Ovary (tissue), 3 donors: ENCODE measurements at regions not wholly inside any gene's neighbourhood (a gene's known extent, or its start where the extent isn't known, plus 50 kb on each side); places are given as distances from the start of the nearest gene placed in this dataset.

Source experiments
- EP300 ChIP-seq: sonication (generic); formaldehyde crosslinking; IDR thresholded peaks from one replicate; pipeline ENCODE4 v1.6.1; 2017; ENCODE audit warnings: antibody characterized with exemption
- POLR2A ChIP-seq: fragments of 450-650 bp; IDR thresholded peaks from one replicate; pipeline ENCODE4 v1.6.1; 2017; ENCODE audit warnings: antibody characterized with exemption, mild to moderate bottlenecking, moderate library complexity
- TF ChIP-seq, protein P1 (sequence below), 3 donors: fragments of 450-650 bp in 2 of 3; fragments of 200-600 bp in 1 of 3; IDR thresholded peaks; one replicate each; pipeline versions ENCODE4 v1.5.1 to v1.8.0; 2016 to 2022; ENCODE audit warnings: antibody characterized with exemption in 3 of 3, mild to moderate bottlenecking in 1 of 3
- donor health status: DM: no; HTN: no; CAD: no.

DNA sequence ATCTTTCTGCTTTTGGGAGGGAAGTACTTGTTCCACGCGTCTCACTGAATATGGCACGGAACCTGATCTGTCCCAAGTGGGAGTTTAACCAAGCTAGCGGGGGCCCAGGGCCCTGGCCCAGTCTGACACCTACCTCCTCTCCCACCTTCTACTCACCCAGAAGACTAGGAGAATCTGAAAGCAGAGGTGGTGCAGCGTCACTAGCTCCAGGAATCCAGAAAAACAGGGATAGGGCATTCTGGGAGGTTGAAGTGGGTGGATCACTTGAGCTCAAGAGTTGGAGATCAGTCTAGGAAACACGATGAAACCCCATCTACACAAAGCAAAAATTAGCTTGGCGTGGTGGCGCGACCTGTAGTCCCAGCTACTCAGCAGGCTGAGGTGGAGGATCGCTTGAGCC is 163.5 kb upstream of the ZNF267 start:
- TF ChIP-seq POLR2A, result no peak
- TF ChIP-seq, protein P1, sequence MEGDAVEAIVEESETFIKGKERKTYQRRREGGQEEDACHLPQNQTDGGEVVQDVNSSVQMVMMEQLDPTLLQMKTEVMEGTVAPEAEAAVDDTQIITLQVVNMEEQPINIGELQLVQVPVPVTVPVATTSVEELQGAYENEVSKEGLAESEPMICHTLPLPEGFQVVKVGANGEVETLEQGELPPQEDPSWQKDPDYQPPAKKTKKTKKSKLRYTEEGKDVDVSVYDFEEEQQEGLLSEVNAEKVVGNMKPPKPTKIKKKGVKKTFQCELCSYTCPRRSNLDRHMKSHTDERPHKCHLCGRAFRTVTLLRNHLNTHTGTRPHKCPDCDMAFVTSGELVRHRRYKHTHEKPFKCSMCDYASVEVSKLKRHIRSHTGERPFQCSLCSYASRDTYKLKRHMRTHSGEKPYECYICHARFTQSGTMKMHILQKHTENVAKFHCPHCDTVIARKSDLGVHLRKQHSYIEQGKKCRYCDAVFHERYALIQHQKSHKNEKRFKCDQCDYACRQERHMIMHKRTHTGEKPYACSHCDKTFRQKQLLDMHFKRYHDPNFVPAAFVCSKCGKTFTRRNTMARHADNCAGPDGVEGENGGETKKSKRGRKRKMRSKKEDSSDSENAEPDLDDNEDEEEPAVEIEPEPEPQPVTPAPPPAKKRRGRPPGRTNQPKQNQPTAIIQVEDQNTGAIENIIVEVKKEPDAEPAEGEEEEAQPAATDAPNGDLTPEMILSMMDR (IDR thresholded peaks at IDR 0.05), result no peak
- no peak for TF ChIP-seq EP300
